ENCODE measurements at regions not wholly inside any gene's neighbourhood (a gene's known extent, or its start where the extent isn't known, plus 50 kb on each side); places are given as distances from the start of the nearest gene placed in this dataset.

DNA sequence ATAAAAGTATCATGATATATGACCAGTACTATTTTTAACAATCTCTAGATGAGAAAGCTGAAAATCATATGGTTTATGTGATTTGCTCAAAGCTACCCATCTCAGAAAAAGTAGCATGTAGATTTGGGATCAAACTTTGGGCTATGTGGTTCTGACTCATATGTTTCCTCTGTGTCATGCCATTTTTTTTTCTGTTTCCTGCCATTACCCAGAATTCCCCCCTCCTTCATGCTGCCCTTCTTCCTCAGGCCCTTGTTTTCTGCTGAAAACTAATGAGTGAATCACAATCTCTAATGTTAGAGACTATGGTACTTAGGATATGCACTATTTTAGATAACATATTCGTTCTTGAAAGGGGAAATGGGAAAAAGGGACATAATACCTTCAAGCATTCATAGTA is 80.7 kb downstream of the JRKL start:
- TF ChIP-seq, protein P1, sequence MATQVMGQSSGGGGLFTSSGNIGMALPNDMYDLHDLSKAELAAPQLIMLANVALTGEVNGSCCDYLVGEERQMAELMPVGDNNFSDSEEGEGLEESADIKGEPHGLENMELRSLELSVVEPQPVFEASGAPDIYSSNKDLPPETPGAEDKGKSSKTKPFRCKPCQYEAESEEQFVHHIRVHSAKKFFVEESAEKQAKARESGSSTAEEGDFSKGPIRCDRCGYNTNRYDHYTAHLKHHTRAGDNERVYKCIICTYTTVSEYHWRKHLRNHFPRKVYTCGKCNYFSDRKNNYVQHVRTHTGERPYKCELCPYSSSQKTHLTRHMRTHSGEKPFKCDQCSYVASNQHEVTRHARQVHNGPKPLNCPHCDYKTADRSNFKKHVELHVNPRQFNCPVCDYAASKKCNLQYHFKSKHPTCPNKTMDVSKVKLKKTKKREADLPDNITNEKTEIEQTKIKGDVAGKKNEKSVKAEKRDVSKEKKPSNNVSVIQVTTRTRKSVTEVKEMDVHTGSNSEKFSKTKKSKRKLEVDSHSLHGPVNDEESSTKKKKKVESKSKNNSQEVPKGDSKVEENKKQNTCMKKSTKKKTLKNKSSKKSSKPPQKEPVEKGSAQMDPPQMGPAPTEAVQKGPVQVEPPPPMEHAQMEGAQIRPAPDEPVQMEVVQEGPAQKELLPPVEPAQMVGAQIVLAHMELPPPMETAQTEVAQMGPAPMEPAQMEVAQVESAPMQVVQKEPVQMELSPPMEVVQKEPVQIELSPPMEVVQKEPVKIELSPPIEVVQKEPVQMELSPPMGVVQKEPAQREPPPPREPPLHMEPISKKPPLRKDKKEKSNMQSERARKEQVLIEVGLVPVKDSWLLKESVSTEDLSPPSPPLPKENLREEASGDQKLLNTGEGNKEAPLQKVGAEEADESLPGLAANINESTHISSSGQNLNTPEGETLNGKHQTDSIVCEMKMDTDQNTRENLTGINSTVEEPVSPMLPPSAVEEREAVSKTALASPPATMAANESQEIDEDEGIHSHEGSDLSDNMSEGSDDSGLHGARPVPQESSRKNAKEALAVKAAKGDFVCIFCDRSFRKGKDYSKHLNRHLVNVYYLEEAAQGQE (IDR thresholded peaks at IDR 0.05; ENCODE audit: unreplicated experiment): no peak
- no peak for TF ChIP-seq CTCF (conservative IDR thresholded peaks at IDR 0.05; ENCODE audit: low read depth in 2 of 2)
- TF ChIP-seq JUNB (IDR thresholded peaks at IDR 0.05; ENCODE audit: unreplicated experiment): no peak
- TF ChIP-seq EZH2 (IDR thresholded peaks at IDR 0.05; ENCODE audit: low read depth, unreplicated experiment): no peak
- TF ChIP-seq STAT1 (IDR thresholded peaks at IDR 0.05; ENCODE audit: unreplicated experiment): no peak
- TF ChIP-seq NANOG (IDR thresholded peaks at IDR 0.05; ENCODE audit: borderline replicate concordance): no peak
- TF ChIP-seq POLR2AphosphoS5 (IDR thresholded peaks at IDR 0.05; ENCODE audit: low read depth): no peak
- no peak for TF ChIP-seq EZH2phosphoT487 (IDR thresholded peaks at IDR 0.05; ENCODE audit: unreplicated experiment)
- TF ChIP-seq ZNF114 (CRISPR knock-in tag; IDR thresholded peaks at IDR 0.05): no peak
- no peak for TF ChIP-seq CREB1 (CRISPR knock-in tag; IDR thresholded peaks at IDR 0.05; ENCODE audit: low read depth)
- TF ChIP-seq ZNF462 (CRISPR knock-in tag; IDR thresholded peaks at IDR 0.05): no peak

Data from GM23338 (cell line).